Spleen (tissue), 7 donors: ENCODE measurements at regions not wholly inside any gene's neighbourhood (a gene's known extent, or its start where the extent isn't known, plus 50 kb on each side); places are given as distances from the start of the nearest gene placed in this dataset.

Experiments
- CTCF ChIP-seq, 11 experiments: fragments of 200-600 bp in 7 of 11; fragments of 450-650 bp in 4 of 11; sonication (generic) in 4 of 11; IDR thresholded peaks in 8 of 11; conservative IDR thresholded peaks in 3 of 11; 1 replicate in 7 of 11; 2 replicates in 4 of 11; pipeline versions ENCODE4 v1.4.0 to v1.8.0; 2016 to 2021; ENCODE audit warnings: antibody characterized with exemption in 11 of 11, inconsistent platforms in 4 of 11, mild to moderate bottlenecking in 1 of 11
- POLR2A ChIP-seq, 3 donors: fragments of 450-650 bp; IDR thresholded peaks; one replicate each; pipeline ENCODE4 v1.5.1; 2017; ENCODE audit warnings: antibody characterized with exemption in 3 of 3, mild to moderate bottlenecking in 1 of 3
- donor health status: DM: no; HTN: no; CAD: no; lungs with moderate emphysema.
- donor health status: DM: no; HTN: no; CAD: no.
- donor health status: DM: no; HTN: no; CAD: no.

- TF ChIP-seq CTCF (IDR thresholded peaks at IDR 0.05 in 8 of 11, conservative IDR thresholded peaks at IDR 0.05 in 3 of 11) = no peak
- TF ChIP-seq POLR2A (IDR thresholded peaks at IDR 0.05) = no peak
Observed at GRCh38 chr18:26784599-26784998, 80.9 kb downstream of the AQP4 start.
